ENCODE measurements at regions not wholly inside any gene's neighbourhood (a gene's known extent, or its start where the extent isn't known, plus 50 kb on each side); places are given as distances from the start of the nearest gene placed in this dataset.

DNA sequence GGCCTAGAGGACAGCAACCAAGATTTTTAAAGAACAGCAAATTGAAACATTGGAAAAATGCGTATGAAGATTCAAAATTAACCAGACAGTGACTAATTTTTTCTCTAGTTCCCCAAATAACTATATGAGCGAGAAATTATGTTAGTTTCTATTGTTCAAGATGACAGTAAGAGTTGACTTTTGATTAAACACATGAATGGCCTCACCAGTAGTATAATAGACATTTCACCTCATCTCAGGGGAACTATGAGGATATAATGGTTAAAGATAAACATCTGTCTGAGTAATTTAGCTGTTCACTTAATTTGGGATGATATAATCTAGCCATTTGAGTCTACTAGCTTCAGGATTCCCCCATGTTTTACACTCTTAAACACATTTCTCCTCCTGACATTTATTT lies 380.9 kb upstream of the NWD2 start:
- TF ChIP-seq CTCF (IDR thresholded peaks at IDR 0.05) (no peak), POLR2AphosphoS5 (IDR thresholded peaks at IDR 0.05) (no peak), POLR2A (IDR thresholded peaks at IDR 0.05) (no peak)
